ENCODE measurements at regions not wholly inside any gene's neighbourhood (a gene's known extent, or its start where the extent isn't known, plus 50 kb on each side); places are given as distances from the start of the nearest gene placed in this dataset.

- Mint-ChIP-seq H3K27me3 (peaks cover 3 to 5% of the 10 kb centered on the region in 2 donors), H3K4me3 (no peak overlapping the region), H3K27ac (no peak overlapping the region), H3K4me1 (no peaks in the 10 kb centered on the region), H3K36me3 (no peaks in the 10 kb centered on the region), H3K9me3 (peaks cover 0 to 4% (median 4%) of the 10 kb centered on the region in 3 donors)
- WGBS (ENCODE audit: insufficient coverage): no CpG with 5 or more reads among the region's 4 CpGs
- ChIA-PET POLR2A (no interaction called here), CTCF (no interaction called here)
- H3K36me3 ChIP-seq (ENCODE audit: control insufficient read depth in 2 of 2, extremely low read depth in 1 of 2, insufficient read depth in 1 of 2, low read length in 1 of 2): no peaks in the 10 kb centered on the region
- no peak overlapping the region for H3K4me3 ChIP-seq (ENCODE audit: control insufficient read depth in 1 of 2, extremely low read depth in 1 of 2, low read length in 1 of 2)
- H3K4me1 ChIP-seq (ENCODE audit: control insufficient read depth in 1 of 2, extremely low read depth in 1 of 2, insufficient read depth in 2 of 2, low read length in 2 of 2): no peaks in the 10 kb centered on the region
- H3K27ac ChIP-seq (ENCODE audit: low read length): no peak overlapping the region
- H3K27me3 ChIP-seq (replicated peaks in 1 of 2; ENCODE audit: control insufficient read depth in 2 of 2, extremely low read depth in 1 of 2, insufficient read depth in 2 of 2, low read length in 1 of 2): peaks cover 0 to 2% of the 10 kb centered on the region in 2 experiments
- ATAC-seq (replicated peaks in 1 of 4): no peak
- no peaks in the 10 kb centered on the region for H3K9me3 ChIP-seq
- DNase-seq: no peak
These were observed 106.8 kb downstream of the SEMA6D start for GRCh38 chr15:47824147-47824546.

GRCh38 chr15:47829667-47830066, 112.4 kb downstream of the SEMA6D start:
- no peak for ATAC-seq (replicated peaks in 1 of 4)

GRCh38 chr15:47834093-47834492, 116.8 kb downstream of the SEMA6D start:
- ATAC-seq (replicated peaks in 1 of 4) (no peak), DNase-seq (no peak)
- Mint-ChIP-seq H3K4me1 (no peaks in the 10 kb centered on the region), H3K27ac (no peak overlapping the region), H3K27me3 (peaks cover 0 to 3% of the 10 kb centered on the region in 2 donors), H3K9me3 (peaks cover 0 to 9% (median 6%) of the 10 kb centered on the region in 3 donors), H3K4me3 (no peak overlapping the region), H3K36me3 (no peaks in the 10 kb centered on the region)
- ChIA-PET POLR2A (no interaction called here), CTCF (no interaction called here)
- no peaks in the 10 kb centered on the region for H3K36me3 ChIP-seq (ENCODE audit: control insufficient read depth in 2 of 2, extremely low read depth in 1 of 2, insufficient read depth in 1 of 2, low read length in 1 of 2)
- H3K27ac ChIP-seq (ENCODE audit: low read length): no peak overlapping the region
- H3K9me3 ChIP-seq: no peaks in the 10 kb centered on the region
- H3K4me1 ChIP-seq (ENCODE audit: control insufficient read depth in 1 of 2, extremely low read depth in 1 of 2, insufficient read depth in 2 of 2, low read length in 2 of 2): no peaks in the 10 kb centered on the region
- H3K27me3 ChIP-seq (replicated peaks in 1 of 2; ENCODE audit: control insufficient read depth in 2 of 2, extremely low read depth in 1 of 2, insufficient read depth in 2 of 2, low read length in 1 of 2): no peaks in the 10 kb centered on the region
- H3K4me3 ChIP-seq (ENCODE audit: control insufficient read depth in 1 of 2, extremely low read depth in 1 of 2, low read length in 1 of 2): no peak overlapping the region
- WGBS (ENCODE audit: insufficient coverage): no CpG with 5 or more reads among the region's 1 CpG

More at GRCh38 chr15:47829667-47830066, 112.4 kb downstream of the SEMA6D start:
- H3K4me3 Mint-ChIP-seq: no peak overlapping the region
- no peaks in the 10 kb centered on the region for H3K4me1 Mint-ChIP-seq
- Histone ChIP-seq H3K9me3 (no peaks in the 10 kb centered on the region), H3K4me3 (ENCODE audit: control insufficient read depth in 1 of 2, extremely low read depth in 1 of 2, low read length in 1 of 2) (no peak overlapping the region), H3K27me3 (replicated peaks in 1 of 2; ENCODE audit: control insufficient read depth in 2 of 2, extremely low read depth in 1 of 2, insufficient read depth in 2 of 2, low read length in 1 of 2) (no peaks in the 10 kb centered on the region), H3K36me3 (ENCODE audit: control insufficient read depth in 2 of 2, extremely low read depth in 1 of 2, insufficient read depth in 1 of 2, low read length in 1 of 2) (no peaks in the 10 kb centered on the region), H3K27ac (ENCODE audit: low read length) (no peak overlapping the region), H3K4me1 (ENCODE audit: control insufficient read depth in 1 of 2, extremely low read depth in 1 of 2, insufficient read depth in 2 of 2, low read length in 2 of 2) (no peaks in the 10 kb centered on the region)
- peaks cover 4 to 10% (median 9%) of the 10 kb centered on the region in 3 donors for H3K9me3 Mint-ChIP-seq
- ChIA-PET CTCF (no interaction called here), POLR2A (no interaction called here)
- peaks cover 0 to 8% of the 10 kb centered on the region in 2 donors for H3K27me3 Mint-ChIP-seq
- WGBS (ENCODE audit: insufficient coverage): no CpG with 5 or more reads among the region's 1 CpG
- no peak for DNase-seq
- H3K27ac Mint-ChIP-seq: no peak overlapping the region
- no peaks in the 10 kb centered on the region for H3K36me3 Mint-ChIP-seq

GRCh38 chr15:47839233-47839825, 122.0 kb downstream of the SEMA6D start:
- Histone ChIP-seq H3K27ac (ENCODE audit: low read length) (no peak overlapping the region), H3K27me3 (replicated peaks in 1 of 2; ENCODE audit: control insufficient read depth in 2 of 2, extremely low read depth in 1 of 2, insufficient read depth in 2 of 2, low read length in 1 of 2) (no peaks in the 10 kb centered on the region), H3K36me3 (ENCODE audit: control insufficient read depth in 2 of 2, extremely low read depth in 1 of 2, insufficient read depth in 1 of 2, low read length in 1 of 2) (no peaks in the 10 kb centered on the region), H3K9me3 (no peaks in the 10 kb centered on the region), H3K4me1 (ENCODE audit: control insufficient read depth in 1 of 2, extremely low read depth in 1 of 2, insufficient read depth in 2 of 2, low read length in 2 of 2) (no peaks in the 10 kb centered on the region), H3K4me3 (ENCODE audit: control insufficient read depth in 1 of 2, extremely low read depth in 1 of 2, low read length in 1 of 2) (no peak overlapping the region)
- Mint-ChIP-seq H3K27me3 (no peaks in the 10 kb centered on the region), H3K4me1 (no peaks in the 10 kb centered on the region), H3K36me3 (no peaks in the 10 kb centered on the region), H3K4me3 (no peak overlapping the region), H3K27ac (no peak overlapping the region), H3K9me3 (no peaks in the 10 kb centered on the region)
- POLR2A ChIA-PET: no interaction called here
- no peak for DNase-seq
- ATAC-seq (replicated peaks in 1 of 4): no peak
- WGBS (ENCODE audit: insufficient coverage): 64% methylated on average over 4 of the region's 6 CpGs
- CTCF ChIA-PET: no interaction called here

GRCh38 chr15:47843124-47843663, 125.9 kb downstream of the SEMA6D start:
- Mint-ChIP-seq H3K36me3 (no peaks in the 10 kb centered on the region), H3K27ac (no peak overlapping the region), H3K9me3 (no peaks in the 10 kb centered on the region), H3K27me3 (peaks cover 0 to 3% of the 10 kb centered on the region in 2 donors), H3K4me3 (no peak overlapping the region), H3K4me1 (no peaks in the 10 kb centered on the region)
- H3K4me3 ChIP-seq (ENCODE audit: control insufficient read depth in 1 of 2, extremely low read depth in 1 of 2, low read length in 1 of 2): no peak overlapping the region
- no peaks in the 10 kb centered on the region for H3K27me3 ChIP-seq (replicated peaks in 1 of 2; ENCODE audit: control insufficient read depth in 2 of 2, extremely low read depth in 1 of 2, insufficient read depth in 2 of 2, low read length in 1 of 2)
- DNase-seq (no peak), ATAC-seq (replicated peaks in 1 of 4) (no peak)
- H3K4me1 ChIP-seq (ENCODE audit: control insufficient read depth in 1 of 2, extremely low read depth in 1 of 2, insufficient read depth in 2 of 2, low read length in 2 of 2): no peaks in the 10 kb centered on the region
- H3K27ac ChIP-seq (ENCODE audit: low read length): no peak overlapping the region
- H3K36me3 ChIP-seq (ENCODE audit: control insufficient read depth in 2 of 2, extremely low read depth in 1 of 2, insufficient read depth in 1 of 2, low read length in 1 of 2): no peaks in the 10 kb centered on the region
- POLR2A ChIA-PET: no interaction called here
- no peaks in the 10 kb centered on the region for H3K9me3 ChIP-seq
- 92% methylated on average over 2 of the region's 4 CpGs for WGBS (ENCODE audit: insufficient coverage)
- CTCF ChIA-PET: no interaction called here

GRCh38 chr15:47844437-47844836, 127.1 kb downstream of the SEMA6D start:
- no peak overlapping the region for H3K27ac ChIP-seq (ENCODE audit: low read length)
- Mint-ChIP-seq H3K27me3 (peaks cover 0 to 3% of the 10 kb centered on the region in 2 donors), H3K4me3 (no peak overlapping the region), H3K27ac (no peak overlapping the region), H3K9me3 (no peaks in the 10 kb centered on the region), H3K4me1 (no peaks in the 10 kb centered on the region), H3K36me3 (no peaks in the 10 kb centered on the region)
- no peaks in the 10 kb centered on the region for H3K9me3 ChIP-seq
- no CpG with 5 or more reads among the region's 2 CpGs for WGBS (ENCODE audit: insufficient coverage)
- ChIA-PET POLR2A (no interaction called here), CTCF (no interaction called here)
- no peaks in the 10 kb centered on the region for H3K27me3 ChIP-seq (replicated peaks in 1 of 2; ENCODE audit: control insufficient read depth in 2 of 2, extremely low read depth in 1 of 2, insufficient read depth in 2 of 2, low read length in 1 of 2)
- no peak overlapping the region for H3K4me3 ChIP-seq (ENCODE audit: control insufficient read depth in 1 of 2, extremely low read depth in 1 of 2, low read length in 1 of 2)
- H3K36me3 ChIP-seq (ENCODE audit: control insufficient read depth in 2 of 2, extremely low read depth in 1 of 2, insufficient read depth in 1 of 2, low read length in 1 of 2): no peaks in the 10 kb centered on the region
- H3K4me1 ChIP-seq (ENCODE audit: control insufficient read depth in 1 of 2, extremely low read depth in 1 of 2, insufficient read depth in 2 of 2, low read length in 2 of 2): no peaks in the 10 kb centered on the region
- ATAC-seq (replicated peaks in 1 of 4) (no peak), DNase-seq (no peak)

Measured in T-cell (primary cell).